GM12878 (cell line): ENCODE measurements at regions not wholly inside any gene's neighbourhood (a gene's known extent, or its start where the extent isn't known, plus 50 kb on each side); places are given as distances from the start of the nearest gene placed in this dataset.
A peak's percentile ranks its signal among the peaks of the same experiment; 100 is the strongest.
"Not testable (repeated sequence)": the region's sequence is repeated elsewhere in the genome, so short reads cannot be mapped to it uniquely, and the experiment has no call there.

Experiments
- ATAC-seq: fragments of 200-7000 bp; cut with Tn5 transposase; 3 replicates; pipeline ENCODE4 v1.9.1; 2020; ENCODE audit warnings: mild to moderate bottlenecking, moderate library complexity
- BruUV-seq: library from RNA; stranded (reverse); fragments of 400-500 nt; replicated peaks from 2 replicates; lab custom pipeline; 2021; lab: Mats Ljungman, UMichigan
- CTCF ChIA-PET: fragments of 300-600 bp; sonication (Branson Sonifier 250); formaldehyde crosslinking; extraction: SDS; loops from one replicate; lab custom pipeline; 2021; ENCODE audit warnings: inconsistent platforms; lab: Yijun Ruan, JAX
- POLR2A ChIA-PET: fragments of 350-600 bp; formaldehyde crosslinking; extraction: SDS; loops from one replicate; lab custom pipeline; 2021; ENCODE audit warnings: inconsistent platforms; lab: Charles Lee
- RAD21 ChIA-PET: fragments of 300-600 bp; sonication (Branson Sonifier 250); formaldehyde crosslinking; loops from one replicate; lab custom pipeline; 2023; ENCODE audit warnings: antibody characterized with exemption; ENCODE audit not compliant: unreplicated experiment; lab: Charles Lee
- SMC1A ChIA-PET: fragments of 300-600 bp; sonication (Branson Sonifier 250); formaldehyde crosslinking; loops from one replicate; lab custom pipeline; 2023; ENCODE audit not compliant: unreplicated experiment, uncharacterized antibody; lab: Charles Lee
- DNase-seq: peaks from one replicate; pipeline ENCODE4 v3.0.0-alpha.2; 2011; ENCODE audit warnings: low read depth, low spot score
- FAIRE-seq: peaks from 3 replicates; lab custom pipeline; 2011; peaks lifted over from hg19 to GRCh38; lab: Jason Lieb, UNC
- H2AFZ ChIP-seq: 2 replicates; pipeline ENCODE4 v1.6.0; 2011; ENCODE audit warnings: low read depth, low read length, control low read depth; ENCODE audit not compliant: control insufficient read depth
- H3K27ac ChIP-seq: 2 replicates; pipeline ENCODE4 v1.5.1; 2011; ENCODE audit warnings: control low read depth; ENCODE audit not compliant: control insufficient read depth, insufficient read depth
- H3K27me3 ChIP-seq, 2 experiments: replicated peaks in 1 of 2; 2 replicates each; pipeline versions ENCODE4 v1.6.0 to v1.6.1; 2011; ENCODE audit warnings: low read length in 1 of 2; ENCODE audit not compliant: control insufficient read depth in 2 of 2, insufficient read depth in 2 of 2
- H3K36me3 ChIP-seq, 2 experiments: 2 replicates each; pipeline ENCODE4 v1.5.1; 2011; ENCODE audit warnings: low read length in 1 of 2; ENCODE audit not compliant: control insufficient read depth in 2 of 2, insufficient read depth in 2 of 2
- H3K4me1 ChIP-seq: 2 replicates; pipeline ENCODE4 v1.6.1; 2011; ENCODE audit warnings: mild to moderate bottlenecking, low read length, moderate library complexity, mixed read lengths; ENCODE audit not compliant: control insufficient read depth, insufficient read depth
- H3K4me2 ChIP-seq: 2 replicates; pipeline ENCODE4 v1.6.0; 2011; ENCODE audit warnings: control low read depth; ENCODE audit not compliant: control insufficient read depth, insufficient read depth
- H3K4me3 ChIP-seq: fragments of 200-600 bp; sonication (generic); 2 replicates; pipeline ENCODE4 v1.5.1; 2016
- H3K79me2 ChIP-seq: 2 replicates; pipeline ENCODE4 v1.6.0; 2011; ENCODE audit warnings: low read length; ENCODE audit not compliant: control insufficient read depth, insufficient read depth
- H3K9ac ChIP-seq: 2 replicates; pipeline ENCODE4 v1.8.0; 2011; ENCODE audit warnings: low read length, control low read depth, mixed read lengths; ENCODE audit not compliant: control insufficient read depth, insufficient read depth
- H3K9me3 ChIP-seq: replicated peaks from 3 replicates; pipeline ENCODE4 v1.5.1; 2011; ENCODE audit warnings: mild to moderate bottlenecking, low read length; ENCODE audit not compliant: control insufficient read depth, insufficient read depth
- H4K20me1 ChIP-seq: 2 replicates; pipeline ENCODE4 v1.6.0; 2011; ENCODE audit not compliant: control insufficient read depth, insufficient read depth
- BACH1 ChIP-seq: fragments of 450-650 bp; IDR thresholded peaks from 2 replicates; pipeline ENCODE4 v1.6.1; 2017; ENCODE audit warnings: mild to moderate bottlenecking, borderline replicate concordance
- FOXK2 ChIP-seq: fragments of 450-650 bp; IDR thresholded peaks from 2 replicates; pipeline ENCODE4 v1.6.1; 2017; ENCODE audit warnings: mild to moderate bottlenecking, moderate library complexity
- IRF4 ChIP-seq: IDR thresholded peaks from 2 replicates; pipeline ENCODE4 v1.6.1; 2011; ENCODE audit warnings: low read depth, low read length
- NFYB ChIP-seq: IDR thresholded peaks from 2 replicates; pipeline ENCODE4 v1.6.1; 2011; ENCODE audit warnings: low read depth, mild to moderate bottlenecking, low read length, improper control_type of control experiment, moderate library complexity; ENCODE audit not compliant: insufficient read depth
- NR2C1 ChIP-seq: fragments of 450-650 bp; IDR thresholded peaks from 2 replicates; pipeline ENCODE4 v1.6.1; 2017; ENCODE audit warnings: antibody characterized with exemption, mild to moderate bottlenecking, moderate library complexity
- PML ChIP-seq: IDR thresholded peaks from 2 replicates; pipeline ENCODE4 v1.6.1; 2012; ENCODE audit warnings: low read length, inconsistent platforms
- RB1 ChIP-seq: fragments of 450-650 bp; formaldehyde crosslinking; IDR thresholded peaks from 2 replicates; pipeline ENCODE4 v1.6.1; 2017; ENCODE audit warnings: mild to moderate bottlenecking, borderline replicate concordance
- RUNX3 ChIP-seq: IDR thresholded peaks from 2 replicates; pipeline ENCODE4 v1.6.1; 2012; ENCODE audit warnings: low read length, inconsistent platforms
- ZNF207 ChIP-seq: fragments of 450-650 bp; IDR thresholded peaks from 2 replicates; pipeline ENCODE4 v1.6.1; 2014; ENCODE audit warnings: antibody characterized with exemption, mild to moderate bottlenecking, borderline replicate concordance
- WGBS: methylation state at CpG from one replicate; pipeline ENCODE4 v1.1.6; 2016; ENCODE audit warnings: low lambda C conversion rate; ENCODE audit not compliant: insufficient replicate concordance, insufficient coverage; ENCODE audit errors: missing lambda C conversion rate; 5-methylcytosine and 5-hydroxymethylcytosine counted together
- in situ Hi-C: fragments of 300-500 bp; cut with MboI; formaldehyde crosslinking; loops from 9 replicates; pipeline ENCODE4 v1.14.3; 2018; ENCODE audit warnings: mixed read lengths
- intact Hi-C: fragments of 100-400 bp; cut with micrococcal nuclease; formaldehyde crosslinking; loops from one replicate; pipeline ENCODE4 v1.14.2; 2022; ENCODE audit not compliant: unreplicated experiment
- TF ChIP-seq, protein P1 (sequence below): fragments of 450-650 bp; IDR thresholded peaks from 2 replicates; pipeline ENCODE4 v1.6.1; 2017; ENCODE audit warnings: mild to moderate bottlenecking, low read depth, inconsistent platforms; ENCODE audit not compliant: poor library complexity, severe bottlenecking

DNA sequence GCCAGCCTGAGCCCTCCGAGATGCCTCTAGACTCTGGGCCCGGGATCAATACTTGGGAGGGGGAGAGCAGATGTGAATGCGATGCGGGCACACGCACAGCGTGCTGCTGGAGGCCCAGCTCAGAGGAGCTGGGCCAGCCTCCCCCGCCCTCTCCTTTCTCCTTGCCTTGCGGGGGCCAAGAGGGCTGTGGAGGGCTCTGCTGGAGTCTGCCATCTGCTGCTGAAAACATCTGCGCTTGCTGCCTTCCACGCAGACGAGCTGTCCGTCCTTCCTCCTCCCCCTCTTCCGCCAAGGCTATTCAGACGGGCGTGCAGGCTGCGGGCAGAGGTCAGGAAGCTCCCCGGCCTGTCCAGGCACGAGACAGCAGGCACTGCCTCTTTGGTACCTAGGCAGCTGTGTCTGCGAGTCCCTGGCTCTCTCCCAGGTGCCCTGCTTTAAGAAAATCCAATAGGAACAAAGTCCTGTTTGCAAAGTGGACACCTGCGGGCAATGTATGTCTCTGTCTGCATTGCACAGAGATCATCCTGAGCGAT, 75.2 kb downstream of the SPRING1 start:
- Histone ChIP-seq H3K9ac (no peak overlapping the region), H3K9me3 (no peaks in the 10 kb centered on the region), H3K27me3 (peaks cover 0 to 9% of the 10 kb centered on the region in 2 experiments; a peak in 2 of 4 replicates), H3K4me1 (no peaks in the 10 kb centered on the region), H3K79me2 (no peaks in the 10 kb centered on the region), H3K4me3 (no peak overlapping the region), H3K4me2 (no peak overlapping the region), H3K36me3 (no peaks in the 10 kb centered on the region), H4K20me1 (no peaks in the 10 kb centered on the region), H2AFZ (no peak overlapping the region), H3K27ac (no peak overlapping the region)
- ChIA-PET CTCF (no interaction called here), RAD21 (no interaction called here), POLR2A (no interaction called here), SMC1A (no interaction called here)
- intact Hi-C loops, result no loop called here
- BruUV-seq, result no TSS peak
- TF ChIP-seq NR2C1 (no peak), ZNF207 (no peak)
- WGBS, result 32% methylated on average over 18 of the region's 21 CpGs
- no peak for FAIRE-seq
- ATAC-seq, result peak; percentile 34; the same call in 2 of the 3 replicates
- in situ Hi-C loops, result no loop called here
- DNase-seq, result no peak

DNA sequence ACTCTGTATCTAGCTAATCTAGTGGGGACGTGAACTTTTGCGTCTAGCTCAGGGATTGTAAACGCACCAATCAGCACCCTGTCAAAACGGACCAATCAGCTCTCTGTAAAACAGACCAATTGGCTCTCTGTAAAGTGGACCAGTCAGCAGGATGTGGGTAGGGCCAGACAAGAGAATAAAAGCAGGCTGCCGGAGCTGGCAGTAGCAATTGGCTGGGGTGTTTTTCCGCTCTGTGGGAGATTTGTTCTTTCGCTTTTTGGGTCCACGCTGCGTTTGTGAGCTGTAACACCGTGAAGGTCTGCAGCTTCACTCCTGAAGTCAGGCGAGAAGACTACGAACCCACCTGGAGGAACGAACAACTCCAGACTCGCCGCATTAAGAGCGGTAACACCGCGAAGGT, 76.5 kb downstream of the SPRING1 start:
- CTCF ChIA-PET, result no interaction called here
- RAD21 ChIA-PET, result no interaction called here
- POLR2A ChIA-PET, result no interaction called here
- Histone ChIP-seq H3K9ac (no peak overlapping the region), H3K4me1 (no peaks in the 10 kb centered on the region), H3K9me3 (no peaks in the 10 kb centered on the region), H3K4me3 (no peak overlapping the region), H3K79me2 (no peaks in the 10 kb centered on the region), H2AFZ (no peak overlapping the region), H3K27ac (no peak overlapping the region), H4K20me1 (no peaks in the 10 kb centered on the region; the same call in 1 of the 2 replicates), H3K27me3 (peaks cover 0 to 9% of the 10 kb centered on the region in 2 experiments; a peak in 3 of 4 replicates), H3K36me3 (no peaks in the 10 kb centered on the region), H3K4me2 (no peak overlapping the region)
- in situ Hi-C loops (no loop called here), intact Hi-C loops (no loop called here)
- FAIRE-seq (no peak), DNase-seq (no peak), ATAC-seq (no peak)
- no peak for TF ChIP-seq RB1
- no peak for TF ChIP-seq NR2C1
- TF ChIP-seq, protein P1, sequence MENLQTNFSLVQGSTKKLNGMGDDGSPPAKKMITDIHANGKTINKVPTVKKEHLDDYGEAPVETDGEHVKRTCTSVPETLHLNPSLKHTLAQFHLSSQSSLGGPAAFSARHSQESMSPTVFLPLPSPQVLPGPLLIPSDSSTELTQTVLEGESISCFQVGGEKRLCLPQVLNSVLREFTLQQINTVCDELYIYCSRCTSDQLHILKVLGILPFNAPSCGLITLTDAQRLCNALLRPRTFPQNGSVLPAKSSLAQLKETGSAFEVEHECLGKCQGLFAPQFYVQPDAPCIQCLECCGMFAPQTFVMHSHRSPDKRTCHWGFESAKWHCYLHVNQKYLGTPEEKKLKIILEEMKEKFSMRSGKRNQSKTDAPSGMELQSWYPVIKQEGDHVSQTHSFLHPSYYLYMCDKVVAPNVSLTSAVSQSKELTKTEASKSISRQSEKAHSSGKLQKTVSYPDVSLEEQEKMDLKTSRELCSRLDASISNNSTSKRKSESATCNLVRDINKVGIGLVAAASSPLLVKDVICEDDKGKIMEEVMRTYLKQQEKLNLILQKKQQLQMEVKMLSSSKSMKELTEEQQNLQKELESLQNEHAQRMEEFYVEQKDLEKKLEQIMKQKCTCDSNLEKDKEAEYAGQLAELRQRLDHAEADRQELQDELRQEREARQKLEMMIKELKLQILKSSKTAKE, result no peak
- TF ChIP-seq RUNX3, result no peak
- TF ChIP-seq PML, result no peak
- TF ChIP-seq FOXK2, result no peak
- no peak for TF ChIP-seq IRF4
- no peak for TF ChIP-seq NFYB
- no peak for TF ChIP-seq BACH1
- BruUV-seq, result no TSS peak
- SMC1A ChIA-PET, result no interaction called here
- 84% methylated on average over 18 of the region's 18 CpGs for WGBS

DNA sequence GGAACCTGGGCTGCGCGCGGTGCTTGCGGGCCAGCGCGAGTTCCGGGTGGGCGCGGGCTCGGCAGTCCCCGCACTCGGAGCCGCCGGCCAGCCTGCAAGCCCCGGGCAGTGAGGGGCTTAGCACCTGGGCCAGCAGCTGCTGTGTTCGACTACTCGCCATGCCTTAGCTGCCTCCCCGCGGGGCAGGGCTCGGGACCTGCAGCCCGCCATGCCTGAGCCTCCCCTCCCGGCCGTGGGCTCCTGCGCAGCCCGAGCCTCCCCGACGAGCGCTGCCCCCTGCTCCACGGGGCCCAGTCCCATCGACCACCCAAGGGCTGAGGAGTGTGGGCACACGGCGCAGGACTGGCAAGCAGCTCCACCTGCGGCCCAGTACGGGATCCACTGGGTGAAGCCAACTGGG, 77.1 kb downstream of the SPRING1 start:
- 85% methylated on average over 31 of the region's 34 CpGs for WGBS
- RAD21 ChIA-PET, H2AFZ ChIP-seq, H3K4me2 ChIP-seq, H3K9ac ChIP-seq, ATAC-seq, in situ Hi-C loops, SMC1A ChIA-PET, H3K4me1 ChIP-seq, H3K36me3 ChIP-seq, H3K27ac ChIP-seq, H3K4me3 ChIP-seq, H4K20me1 ChIP-seq, POLR2A ChIA-PET, CTCF ChIA-PET, FAIRE-seq, intact Hi-C loops, BruUV-seq, H3K79me2 ChIP-seq, H3K9me3 ChIP-seq, H3K27me3 ChIP-seq, DNase-seq: not testable (repeated sequence)
